ENCODE measurements at regions not wholly inside any gene's neighbourhood (a gene's known extent, or its start where the extent isn't known, plus 50 kb on each side); places are given as distances from the start of the nearest gene placed in this dataset.

DNA sequence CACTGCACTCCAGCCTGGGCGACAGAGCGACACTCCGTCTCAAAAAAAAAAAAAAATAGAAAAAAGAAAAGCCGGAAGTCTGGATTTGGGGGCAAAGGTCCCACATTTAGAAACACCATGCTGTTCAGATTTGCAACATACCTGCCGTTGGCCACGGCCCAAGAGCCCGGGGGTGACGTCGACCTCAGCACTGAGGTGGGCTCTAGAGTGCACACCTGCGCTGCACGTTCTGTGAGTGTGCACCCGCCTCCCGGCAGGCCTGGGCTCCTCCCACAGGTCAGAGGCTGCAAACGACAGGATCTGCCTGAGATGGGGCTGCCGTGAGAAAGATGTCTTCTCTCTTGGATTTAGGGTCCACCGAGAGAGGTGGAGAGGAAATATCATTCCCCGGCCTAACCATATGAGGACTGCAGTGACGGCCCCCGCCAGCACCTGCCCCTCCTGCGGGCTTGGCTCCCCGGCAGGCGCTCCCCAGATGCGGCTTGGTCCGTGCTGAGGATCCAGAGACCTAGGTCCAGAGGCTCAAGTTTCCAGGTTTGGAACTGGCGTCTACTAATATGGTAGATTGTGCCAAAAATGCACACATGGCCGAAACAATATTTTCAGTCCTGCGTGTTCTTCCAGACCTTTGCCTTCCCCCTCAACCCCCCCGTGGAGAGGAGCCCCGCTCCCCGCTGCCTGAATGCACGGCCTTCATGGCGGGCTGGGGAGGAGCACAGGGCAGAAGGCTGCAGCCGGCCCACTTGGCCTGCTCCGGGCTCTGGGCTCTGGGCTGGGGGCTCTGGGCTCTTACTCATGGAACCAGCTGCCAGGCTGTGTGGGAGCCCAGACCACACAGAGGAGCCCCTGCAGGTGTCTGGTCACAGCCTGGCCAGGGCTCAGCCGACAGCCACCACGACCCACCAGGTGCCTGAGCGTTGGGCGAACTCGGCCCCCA lies 58.8 kb upstream of the FBRSL1 start:
- Histone ChIP-seq H3K4me3 (ENCODE audit: low read length) (no peak overlapping the region), H3K4me2 (ENCODE audit: low read length) (no peak overlapping the region), H3K27me3 (ENCODE audit: control insufficient read depth, insufficient read depth, low read length) (peaks cover 80% of the 10 kb centered on the region), H3K9me3 (replicated peaks; ENCODE audit: low read length) (no peaks in the 10 kb centered on the region), H3K36me3 (ENCODE audit: insufficient read depth, low read length) (no peaks in the 10 kb centered on the region), H3K9ac (ENCODE audit: low read depth, low read length) (no peak overlapping the region), H3K4me1 (ENCODE audit: control insufficient read depth, insufficient read depth, low read length) (no peaks in the 10 kb centered on the region)

- Histone ChIP-seq H3K27me3 (ENCODE audit: control insufficient read depth, insufficient read depth, low read length) (peaks cover 84% of the 10 kb centered on the region), H3K4me1 (ENCODE audit: control insufficient read depth, insufficient read depth, low read length) (no peaks in the 10 kb centered on the region), H3K4me2 (ENCODE audit: low read length) (no peak overlapping the region), H3K4me3 (ENCODE audit: low read length) (no peak overlapping the region), H3K9me3 (replicated peaks; ENCODE audit: low read length) (no peaks in the 10 kb centered on the region), H3K36me3 (ENCODE audit: insufficient read depth, low read length) (no peaks in the 10 kb centered on the region), H3K9ac (ENCODE audit: low read depth, low read length) (no peak overlapping the region)
Measured at GRCh38 chr12:132429946-132430643, 59.9 kb upstream of the FBRSL1 start.

DNA sequence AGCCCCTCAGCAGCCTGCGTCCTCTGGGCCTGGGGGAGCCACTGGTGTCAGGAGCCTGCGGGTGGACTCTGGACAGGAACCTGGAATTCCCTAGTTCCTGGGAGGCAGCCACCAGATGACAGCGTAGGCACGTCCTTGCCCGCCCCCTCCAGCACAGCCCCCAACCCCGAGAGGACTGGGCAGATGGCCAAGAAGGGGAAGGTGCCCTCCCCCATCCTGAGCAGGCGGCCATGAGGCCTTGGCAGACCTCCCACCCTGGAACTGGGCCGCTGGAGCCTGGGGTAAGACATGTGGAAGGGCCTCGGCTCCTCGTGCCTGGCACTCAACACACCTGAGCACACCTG lies 60.4 kb upstream of the FBRSL1 start:
- no peak overlapping the region for H3K4me3 ChIP-seq (ENCODE audit: low read length)
- no peak overlapping the region for H3K9ac ChIP-seq (ENCODE audit: low read depth, low read length)
- H3K4me1 ChIP-seq (ENCODE audit: control insufficient read depth, insufficient read depth, low read length), result no peaks in the 10 kb centered on the region
- H3K36me3 ChIP-seq (ENCODE audit: insufficient read depth, low read length), result no peaks in the 10 kb centered on the region
- no peak overlapping the region for H3K4me2 ChIP-seq (ENCODE audit: low read length)
- H3K27me3 ChIP-seq (ENCODE audit: control insufficient read depth, insufficient read depth, low read length), result peaks cover 82% of the 10 kb centered on the region
- H3K9me3 ChIP-seq (replicated peaks; ENCODE audit: low read length), result no peaks in the 10 kb centered on the region

DNA sequence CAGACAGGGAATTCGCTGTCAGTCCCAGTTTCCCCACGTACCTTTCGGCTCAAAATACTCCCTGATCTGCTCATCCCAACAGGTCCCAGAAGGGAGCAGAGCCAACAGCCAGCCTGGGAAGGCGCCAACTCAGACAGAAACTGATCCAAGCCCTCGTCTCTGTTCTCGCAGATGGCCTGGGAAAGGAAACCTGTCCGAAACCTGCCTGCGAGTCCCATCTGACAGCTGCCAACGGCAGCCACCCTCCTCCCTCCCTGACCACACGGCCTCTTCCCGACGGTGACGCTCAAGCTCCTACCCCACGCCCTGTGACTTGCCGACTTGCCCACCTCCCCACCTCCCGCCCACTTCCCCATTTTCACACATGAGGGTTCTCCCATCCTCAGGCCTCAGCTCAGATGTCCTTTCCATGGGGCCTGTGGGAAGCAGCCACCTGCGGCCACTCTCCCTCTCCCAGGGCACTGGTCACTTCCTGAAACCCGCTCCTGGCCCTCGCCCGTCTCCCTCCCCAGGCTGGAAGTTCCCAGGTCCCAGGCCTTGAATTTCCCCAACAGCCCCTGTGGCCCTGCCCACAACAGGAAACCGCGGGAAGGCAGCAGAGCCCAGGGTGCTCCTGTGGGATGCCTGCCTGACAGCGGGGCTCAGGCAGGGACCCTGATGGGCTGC lies 60.9 kb upstream of the FBRSL1 start:
- Histone ChIP-seq H3K4me1 (ENCODE audit: control insufficient read depth, insufficient read depth, low read length) (no peaks in the 10 kb centered on the region), H3K36me3 (ENCODE audit: insufficient read depth, low read length) (no peaks in the 10 kb centered on the region), H3K9me3 (replicated peaks; ENCODE audit: low read length) (no peaks in the 10 kb centered on the region), H3K4me2 (ENCODE audit: low read length) (no peak overlapping the region), H3K27me3 (ENCODE audit: control insufficient read depth, insufficient read depth, low read length) (peaks cover 82% of the 10 kb centered on the region), H3K4me3 (ENCODE audit: low read length) (no peak overlapping the region), H3K9ac (ENCODE audit: low read depth, low read length) (no peak overlapping the region)

GRCh38 chr12:132427999-132428935 lies 61.7 kb upstream of the FBRSL1 start:
- peaks cover 76% of the 10 kb centered on the region for H3K27me3 ChIP-seq (ENCODE audit: control insufficient read depth, insufficient read depth, low read length)
- H3K4me3 ChIP-seq (ENCODE audit: low read length), result no peak overlapping the region
- no peaks in the 10 kb centered on the region for H3K9me3 ChIP-seq (replicated peaks; ENCODE audit: low read length)
- H3K4me1 ChIP-seq (ENCODE audit: control insufficient read depth, insufficient read depth, low read length), result no peaks in the 10 kb centered on the region
- no peaks in the 10 kb centered on the region for H3K36me3 ChIP-seq (ENCODE audit: insufficient read depth, low read length)
- no peak overlapping the region for H3K9ac ChIP-seq (ENCODE audit: low read depth, low read length)
- no peak overlapping the region for H3K4me2 ChIP-seq (ENCODE audit: low read length)

DNA sequence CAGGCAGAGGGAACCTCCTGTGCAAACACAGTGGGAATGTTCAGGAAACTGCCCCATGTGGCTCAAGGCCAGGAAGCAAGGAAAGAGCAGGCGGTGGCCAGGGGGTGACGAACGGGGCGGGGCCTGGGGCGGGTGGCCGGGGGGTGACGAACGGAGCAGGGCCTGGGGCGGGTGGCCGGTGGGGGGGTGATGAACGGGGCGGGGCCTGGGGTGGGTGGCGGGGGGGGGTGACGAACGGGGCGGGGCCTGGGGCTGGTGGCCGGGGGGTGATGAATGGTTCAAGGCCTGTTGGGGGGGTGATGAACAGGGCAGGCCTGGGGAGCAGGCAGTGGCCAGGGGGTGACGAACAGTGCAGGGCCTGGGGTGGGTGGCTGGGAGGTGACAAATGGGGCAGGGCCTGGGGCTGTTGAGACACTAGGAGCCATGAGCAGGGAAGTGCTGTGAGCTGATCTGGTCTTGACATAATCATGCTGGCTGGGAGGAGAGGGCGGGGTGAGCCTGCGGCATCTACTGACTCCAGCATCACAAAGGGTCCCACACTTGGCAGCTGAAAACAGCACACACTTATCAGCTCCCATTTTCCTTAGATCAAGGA lies 62.7 kb upstream of the FBRSL1 start:
- Histone ChIP-seq H3K9ac (ENCODE audit: low read depth, low read length) (no peak overlapping the region), H3K36me3 (ENCODE audit: insufficient read depth, low read length) (no peaks in the 10 kb centered on the region), H3K4me1 (ENCODE audit: control insufficient read depth, insufficient read depth, low read length) (no peaks in the 10 kb centered on the region), H3K9me3 (replicated peaks; ENCODE audit: low read length) (no peaks in the 10 kb centered on the region), H3K4me2 (ENCODE audit: low read length) (no peak overlapping the region), H3K4me3 (ENCODE audit: low read length) (no peak overlapping the region), H3K27me3 (ENCODE audit: control insufficient read depth, insufficient read depth, low read length) (peaks cover 76% of the 10 kb centered on the region)

DNA sequence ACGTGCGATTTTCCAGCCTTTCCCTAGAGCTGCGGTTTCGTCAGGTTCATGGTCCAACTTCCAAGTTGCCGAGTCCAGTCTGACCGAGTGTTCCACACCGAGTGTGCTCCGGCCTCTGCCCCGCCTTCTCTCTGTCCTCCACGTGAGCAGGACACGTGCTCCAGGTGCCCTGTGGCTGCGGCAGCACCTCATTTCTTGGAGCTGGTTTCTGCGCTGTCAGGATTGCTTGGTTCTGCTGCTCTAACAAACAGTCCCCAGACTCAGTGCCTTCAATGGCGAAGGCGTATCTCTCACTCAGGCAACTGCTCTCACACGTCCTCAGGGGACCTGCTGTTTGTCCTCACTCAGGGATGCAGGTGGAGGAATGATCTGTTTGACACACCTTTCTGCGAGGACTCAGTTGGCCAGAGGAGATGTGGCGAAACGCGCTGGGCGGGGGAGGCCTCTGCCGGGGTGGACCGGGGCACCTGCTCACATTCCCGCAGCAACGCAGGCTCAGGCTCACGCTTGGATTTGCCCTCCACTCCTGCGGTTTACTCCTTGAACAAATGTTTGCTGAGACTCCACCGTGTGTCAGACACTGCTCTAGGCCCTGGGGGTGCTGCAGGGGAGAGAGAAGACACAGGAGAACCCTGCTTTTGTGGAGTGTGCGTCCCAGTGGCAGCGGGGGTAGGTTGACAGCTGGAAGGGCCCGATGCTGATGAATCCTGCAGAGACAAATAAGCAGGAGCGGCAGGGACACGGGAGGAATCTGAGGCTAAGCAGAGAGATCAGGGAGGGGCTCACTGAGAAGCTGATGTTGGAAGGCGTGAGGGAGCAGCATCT lies 63.4 kb upstream of the FBRSL1 start:
- Histone ChIP-seq H3K4me2 (ENCODE audit: low read length) (no peak overlapping the region), H3K4me3 (ENCODE audit: low read length) (no peak overlapping the region), H3K4me1 (ENCODE audit: control insufficient read depth, insufficient read depth, low read length) (no peaks in the 10 kb centered on the region), H3K9ac (ENCODE audit: low read depth, low read length) (no peak overlapping the region), H3K36me3 (ENCODE audit: insufficient read depth, low read length) (no peaks in the 10 kb centered on the region), H3K27me3 (ENCODE audit: control insufficient read depth, insufficient read depth, low read length) (peaks cover 76% of the 10 kb centered on the region), H3K9me3 (replicated peaks; ENCODE audit: low read length) (no peaks in the 10 kb centered on the region)

DNA sequence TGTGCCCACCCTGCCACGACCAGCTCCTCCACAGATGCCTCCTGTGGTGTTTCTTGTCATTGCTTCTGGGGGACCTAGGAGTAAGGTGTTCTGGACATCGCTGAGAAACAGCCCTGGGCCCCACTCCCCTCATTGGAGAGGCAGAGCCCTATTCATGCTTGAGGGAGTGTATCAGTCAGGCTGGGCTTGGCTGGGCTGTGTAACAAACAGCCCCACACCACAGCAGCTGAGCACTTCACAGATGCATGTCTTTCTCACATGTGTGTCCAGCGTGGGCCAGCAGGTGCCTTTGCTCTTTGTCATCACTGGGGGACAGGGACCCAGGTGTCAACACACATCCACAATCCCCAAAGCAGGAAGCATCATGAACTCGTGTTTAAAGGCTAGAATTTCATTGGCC lies 65.1 kb upstream of the FBRSL1 start:
- H3K4me3 ChIP-seq (ENCODE audit: low read length), result no peak overlapping the region
- H3K9ac ChIP-seq (ENCODE audit: low read depth, low read length), result no peak overlapping the region
- H3K4me1 ChIP-seq (ENCODE audit: control insufficient read depth, insufficient read depth, low read length), result no peaks in the 10 kb centered on the region
- H3K4me2 ChIP-seq (ENCODE audit: low read length), result no peak overlapping the region
- no peaks in the 10 kb centered on the region for H3K9me3 ChIP-seq (replicated peaks; ENCODE audit: low read length)
- peaks cover 74% of the 10 kb centered on the region for H3K27me3 ChIP-seq (ENCODE audit: control insufficient read depth, insufficient read depth, low read length)
- H3K36me3 ChIP-seq (ENCODE audit: insufficient read depth, low read length), result no peaks in the 10 kb centered on the region

DNA sequence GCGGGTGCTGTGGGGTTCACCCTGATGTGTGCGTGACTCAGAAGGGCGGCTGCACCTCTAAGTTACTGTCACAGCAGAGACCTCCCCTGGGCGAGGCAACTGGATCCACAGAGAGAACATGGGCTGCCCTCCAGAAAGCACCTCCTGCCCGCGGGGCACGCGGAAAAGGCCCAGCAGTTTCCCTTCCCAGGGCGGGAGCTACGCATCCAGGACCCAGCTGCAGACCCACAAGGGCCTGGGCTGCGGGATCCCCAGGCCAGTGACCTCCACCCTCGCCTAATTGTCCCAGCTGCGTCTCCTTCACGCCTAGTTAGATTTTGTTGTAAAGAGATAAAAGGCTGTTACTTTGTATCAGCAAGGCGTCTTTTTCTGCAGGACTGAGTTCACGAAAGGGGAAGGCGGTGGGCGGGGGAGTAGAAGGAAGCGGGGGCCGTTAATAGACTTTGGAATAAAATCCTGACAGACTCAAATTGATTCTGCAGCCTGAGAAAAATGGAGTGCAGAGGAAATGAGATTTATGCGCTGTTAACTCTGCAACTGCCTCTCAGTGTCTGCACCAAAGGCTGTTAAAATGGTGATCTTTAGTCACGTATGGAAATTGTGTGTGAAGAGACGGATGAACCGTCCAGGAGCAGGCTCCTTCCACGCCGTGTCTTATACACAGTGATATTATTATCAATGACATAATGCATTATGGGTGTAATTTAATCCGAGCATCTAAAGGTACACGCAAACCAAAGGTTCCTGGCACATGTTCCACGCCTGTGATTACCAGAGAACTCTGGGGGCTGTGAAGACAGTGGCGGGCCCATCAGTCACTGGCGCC lies 65.9 kb upstream of the FBRSL1 start:
- no peaks in the 10 kb centered on the region for H3K4me1 ChIP-seq (ENCODE audit: control insufficient read depth, insufficient read depth, low read length)
- H3K27me3 ChIP-seq (ENCODE audit: control insufficient read depth, insufficient read depth, low read length), result peaks cover 73% of the 10 kb centered on the region
- H3K4me2 ChIP-seq (ENCODE audit: low read length), result no peak overlapping the region

More for the DNA sequence above, 65.9 kb upstream of the FBRSL1 start:
- Histone ChIP-seq H3K4me3 (ENCODE audit: low read length) (no peak overlapping the region), H3K9ac (ENCODE audit: low read depth, low read length) (no peak overlapping the region), H3K36me3 (ENCODE audit: insufficient read depth, low read length) (no peaks in the 10 kb centered on the region), H3K9me3 (replicated peaks; ENCODE audit: low read length) (no peaks in the 10 kb centered on the region)
